OCI-LY1 (cell line): ENCODE measurements at regions not wholly inside any gene's neighbourhood (a gene's known extent, or its start where the extent isn't known, plus 50 kb on each side); places are given as distances from the start of the nearest gene placed in this dataset.

Experiments used
- H2AFZ ChIP-seq: fragments of 200-600 bp; sonication (generic), shearing (Covaris generic); 2 replicates; pipeline ENCODE4 v1.6.0; 2014; ENCODE audit warnings: antibody characterized with exemption, mild to moderate bottlenecking, low read length
- H3F3A ChIP-seq: fragments of 200-600 bp; sonication (generic), shearing (Covaris generic); 2 replicates; pipeline ENCODE4 v1.6.0; 2014; ENCODE audit warnings: mild to moderate bottlenecking, antibody characterized with exemption, low read length, moderate library complexity; ENCODE audit not compliant: insufficient read depth
- H3K27ac ChIP-seq: fragments of 200-600 bp; sonication (generic); 2 replicates; pipeline ENCODE4 v1.5.1; 2014; ENCODE audit warnings: low read length, mixed run types, mild to moderate bottlenecking, low read depth; ENCODE audit not compliant: poor library complexity, severe bottlenecking
- H3K27me3 ChIP-seq: fragments of 200-600 bp; sonication (generic); 2 replicates; pipeline ENCODE4 v1.6.0; 2014; ENCODE audit warnings: antibody characterized with exemption, mild to moderate bottlenecking, low read length, moderate library complexity; ENCODE audit not compliant: insufficient read depth
- H3K36me3 ChIP-seq: fragments of 200-600 bp; sonication (generic); 2 replicates; pipeline ENCODE4 v1.6.1; 2014; ENCODE audit warnings: mild to moderate bottlenecking, antibody characterized with exemption, low read length, moderate library complexity, mixed read lengths; ENCODE audit not compliant: insufficient read depth
- H3K4me1 ChIP-seq: fragments of 200-600 bp; sonication (generic); 2 replicates; pipeline ENCODE4 v1.5.1; 2014; ENCODE audit warnings: mild to moderate bottlenecking, low read length, moderate library complexity; ENCODE audit not compliant: insufficient read depth, severe bottlenecking
- H3K4me2 ChIP-seq: fragments of 200-600 bp; sonication (generic), shearing (Covaris generic); 2 replicates; pipeline ENCODE4 v1.6.1; 2014; ENCODE audit warnings: low read length
- H3K4me3 ChIP-seq: fragments of 200-600 bp; sonication (generic); 2 replicates; pipeline ENCODE4 v1.5.1; 2014; ENCODE audit warnings: low read length, low read depth, mild to moderate bottlenecking, mixed read lengths; ENCODE audit not compliant: poor library complexity, severe bottlenecking
- H3K79me2 ChIP-seq: fragments of 200-600 bp; shearing (Covaris generic); 2 replicates; pipeline ENCODE4 v1.6.1; 2016; ENCODE audit warnings: mixed run types, low read length, mixed read lengths; ENCODE audit not compliant: insufficient read depth
- H3K9ac ChIP-seq: fragments of 200-600 bp; sonication (generic), shearing (Covaris generic); 2 replicates; pipeline ENCODE4 v1.6.1; 2014; ENCODE audit warnings: mild to moderate bottlenecking, low read length, mixed read lengths
- H3K9me2 ChIP-seq: fragments of 200-600 bp; sonication (generic), shearing (Covaris generic); 2 replicates; pipeline ENCODE4 v1.6.1; 2014; ENCODE audit warnings: low read depth, mild to moderate bottlenecking, low read length, mixed read lengths
- H3K9me3 ChIP-seq: fragments of 200-600 bp; shearing (Covaris generic); 2 replicates; pipeline ENCODE4 v1.6.1; 2014; ENCODE audit warnings: low read length, mixed read lengths
- H4K20me1 ChIP-seq: fragments of 200-600 bp; sonication (generic), shearing (Covaris generic); 2 replicates; pipeline ENCODE4 v1.6.0; 2016; ENCODE audit warnings: mild to moderate bottlenecking, low read length; ENCODE audit not compliant: insufficient read depth
- EZH2 ChIP-seq: fragments of 200-600 bp; sonication (generic), shearing (Covaris generic); IDR thresholded peaks from 2 replicates; pipeline ENCODE4 v1.8.0; 2017; ENCODE audit warnings: borderline replicate concordance, mixed run types, mild to moderate bottlenecking, antibody characterized with exemption, low read length, moderate library complexity, mixed read lengths
- TF ChIP-seq, protein P1 (sequence below): fragments of 200-600 bp; sonication (generic), shearing (Covaris generic); IDR thresholded peaks from 2 replicates; pipeline ENCODE4 v1.5.1; 2017; ENCODE audit warnings: mild to moderate bottlenecking, antibody characterized with exemption, low read length, moderate library complexity, mixed read lengths

- Histone ChIP-seq H3K4me3 (no peak overlapping the region), H3K27ac (no peak overlapping the region), H3K4me1 (no peaks in the 10 kb centered on the region), H4K20me1 (no peaks in the 10 kb centered on the region), H3K9ac (no peak overlapping the region), H3K79me2 (no peaks in the 10 kb centered on the region), H3K36me3 (no peaks in the 10 kb centered on the region), H3K9me2 (no peaks in the 10 kb centered on the region), H2AFZ (no peak overlapping the region), H3K4me2 (no peak overlapping the region), H3F3A (no peaks in the 10 kb centered on the region), H3K27me3 (no peaks in the 10 kb centered on the region; the same call in 1 of the 2 replicates), H3K9me3 (no peaks in the 10 kb centered on the region)
- TF ChIP-seq EZH2, result no peak
These were observed 67.1 kb upstream of the KIF26B start for GRCh38 chr1:245087723-245088122.

DNA sequence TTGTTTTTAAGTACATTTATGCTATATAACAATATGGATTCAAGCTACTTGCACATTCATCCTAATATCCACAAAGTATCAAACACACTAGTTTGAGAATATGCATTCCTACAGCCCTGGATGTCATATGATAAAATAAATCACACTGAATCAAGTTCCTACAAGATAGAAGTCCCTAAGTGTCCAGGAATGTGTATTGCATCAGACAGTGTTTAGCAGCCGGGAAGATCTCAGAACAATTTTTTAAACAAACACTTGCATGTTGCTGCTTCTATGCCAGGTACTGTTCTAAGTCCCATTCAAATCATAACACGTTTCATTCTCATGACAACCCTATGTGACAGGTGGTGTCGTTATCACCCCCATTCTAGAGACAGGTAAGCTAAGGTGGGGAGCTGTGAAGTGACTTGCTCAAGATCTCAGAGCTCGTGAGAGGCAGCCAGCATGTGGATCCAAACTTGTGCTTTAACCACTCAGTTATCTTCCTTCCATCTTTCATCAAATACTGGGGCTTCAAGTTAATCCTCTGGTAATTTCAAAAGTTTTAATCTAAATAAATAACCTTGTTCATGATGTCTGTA lies 68.3 kb upstream of the KIF26B start:
- Histone ChIP-seq H2AFZ (no peak overlapping the region), H4K20me1 (no peaks in the 10 kb centered on the region), H3K4me1 (no peaks in the 10 kb centered on the region), H3K9me2 (no peaks in the 10 kb centered on the region), H3K9me3 (no peaks in the 10 kb centered on the region), H3K27ac (no peak overlapping the region), H3K4me3 (no peak overlapping the region), H3K4me2 (no peak overlapping the region), H3K79me2 (no peaks in the 10 kb centered on the region), H3K9ac (no peak overlapping the region), H3K27me3 (no peaks in the 10 kb centered on the region; the same call in 1 of the 2 replicates), H3F3A (no peaks in the 10 kb centered on the region), H3K36me3 (no peaks in the 10 kb centered on the region)
- no peak for TF ChIP-seq EZH2
- TF ChIP-seq, protein P1, sequence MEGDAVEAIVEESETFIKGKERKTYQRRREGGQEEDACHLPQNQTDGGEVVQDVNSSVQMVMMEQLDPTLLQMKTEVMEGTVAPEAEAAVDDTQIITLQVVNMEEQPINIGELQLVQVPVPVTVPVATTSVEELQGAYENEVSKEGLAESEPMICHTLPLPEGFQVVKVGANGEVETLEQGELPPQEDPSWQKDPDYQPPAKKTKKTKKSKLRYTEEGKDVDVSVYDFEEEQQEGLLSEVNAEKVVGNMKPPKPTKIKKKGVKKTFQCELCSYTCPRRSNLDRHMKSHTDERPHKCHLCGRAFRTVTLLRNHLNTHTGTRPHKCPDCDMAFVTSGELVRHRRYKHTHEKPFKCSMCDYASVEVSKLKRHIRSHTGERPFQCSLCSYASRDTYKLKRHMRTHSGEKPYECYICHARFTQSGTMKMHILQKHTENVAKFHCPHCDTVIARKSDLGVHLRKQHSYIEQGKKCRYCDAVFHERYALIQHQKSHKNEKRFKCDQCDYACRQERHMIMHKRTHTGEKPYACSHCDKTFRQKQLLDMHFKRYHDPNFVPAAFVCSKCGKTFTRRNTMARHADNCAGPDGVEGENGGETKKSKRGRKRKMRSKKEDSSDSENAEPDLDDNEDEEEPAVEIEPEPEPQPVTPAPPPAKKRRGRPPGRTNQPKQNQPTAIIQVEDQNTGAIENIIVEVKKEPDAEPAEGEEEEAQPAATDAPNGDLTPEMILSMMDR, result no peak

DNA sequence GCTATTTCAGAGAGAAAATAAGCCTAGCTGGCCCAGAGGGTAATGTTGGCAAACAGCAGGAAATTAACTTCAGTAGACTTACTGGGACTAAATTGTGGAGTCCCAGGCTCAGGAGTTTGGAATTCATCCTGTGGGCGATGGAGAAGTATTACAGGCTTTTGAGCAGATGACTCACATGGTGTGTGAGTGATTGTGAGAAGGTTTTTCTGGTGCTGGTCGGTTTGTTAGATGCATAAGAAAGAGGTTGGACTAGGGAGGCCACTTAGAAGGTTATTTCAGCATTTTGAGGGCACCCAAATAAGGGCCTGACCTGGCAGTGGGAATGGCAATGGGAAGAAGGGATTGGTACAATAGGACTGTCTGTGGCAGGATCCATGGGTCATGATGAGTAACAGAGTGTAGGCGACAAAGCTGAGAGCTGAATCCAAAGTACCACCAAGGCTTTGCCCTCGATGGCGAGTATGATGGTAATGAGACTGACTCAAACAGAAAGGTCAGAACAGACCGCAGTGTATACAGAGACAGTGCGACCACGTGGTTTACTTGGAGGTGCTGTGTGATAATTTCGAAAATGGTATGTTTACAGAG lies 69.2 kb upstream of the KIF26B start:
- Histone ChIP-seq H3K36me3 (no peaks in the 10 kb centered on the region), H3K4me3 (no peak overlapping the region), H3K9me3 (no peaks in the 10 kb centered on the region), H3K79me2 (no peaks in the 10 kb centered on the region), H2AFZ (no peak overlapping the region), H4K20me1 (no peaks in the 10 kb centered on the region), H3K9ac (no peak overlapping the region), H3K27ac (no peak overlapping the region), H3K27me3 (no peaks in the 10 kb centered on the region; the same call in 1 of the 2 replicates), H3K4me2 (no peak overlapping the region), H3K9me2 (no peaks in the 10 kb centered on the region), H3K4me1 (no peaks in the 10 kb centered on the region), H3F3A (no peaks in the 10 kb centered on the region)
- TF ChIP-seq EZH2, result no peak
- TF ChIP-seq, protein P1, result no peak

DNA sequence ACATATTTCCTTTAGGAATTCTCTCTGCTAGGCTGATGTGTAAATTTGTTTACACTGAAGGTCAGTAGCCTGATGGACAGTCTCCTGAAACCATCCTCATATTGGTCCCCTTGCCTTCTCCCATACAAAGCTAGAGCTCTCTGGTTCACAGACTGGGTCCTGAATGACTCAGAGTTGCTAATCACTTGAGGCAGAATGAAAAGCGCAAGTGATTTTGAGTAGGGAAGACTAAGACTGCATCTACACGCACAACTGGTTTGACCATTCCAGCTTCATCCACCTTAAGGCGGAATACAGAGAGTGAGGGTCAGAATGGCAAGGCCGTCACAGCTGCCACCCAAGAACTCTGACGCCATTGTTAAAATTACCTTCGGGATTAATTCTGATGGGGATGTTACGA lies 70.2 kb upstream of the KIF26B start:
- Histone ChIP-seq H4K20me1 (no peaks in the 10 kb centered on the region), H3K4me2 (no peak overlapping the region), H3K4me3 (no peak overlapping the region), H3K27me3 (no peaks in the 10 kb centered on the region; the same call in 1 of the 2 replicates), H3K9me2 (no peaks in the 10 kb centered on the region), H3K79me2 (no peaks in the 10 kb centered on the region), H3K36me3 (no peaks in the 10 kb centered on the region), H3K4me1 (no peaks in the 10 kb centered on the region), H3K27ac (no peak overlapping the region), H3K9me3 (no peaks in the 10 kb centered on the region), H2AFZ (no peak overlapping the region), H3K9ac (no peak overlapping the region), H3F3A (no peaks in the 10 kb centered on the region)
- TF ChIP-seq, protein P1, result no peak
- no peak for TF ChIP-seq EZH2
